Fibroblast of villous mesenchyme (primary cell): ENCODE measurements at regions not wholly inside any gene's neighbourhood (a gene's known extent, or its start where the extent isn't known, plus 50 kb on each side); places are given as distances from the start of the nearest gene placed in this dataset.

Experiments used
- DNase-seq: peaks from one replicate; pipeline ENCODE4 v3.0.0-alpha.2; 2010; ENCODE audit warnings: low read depth
- H3K4me3 ChIP-seq: 2 replicates; pipeline ENCODE4 v1.5.1; 2011; ENCODE audit warnings: low read depth, mild to moderate bottlenecking, low read length
- TF ChIP-seq, protein P1 (sequence below): IDR thresholded peaks from 2 replicates; pipeline ENCODE4 v1.5.1; 2012; ENCODE audit warnings: low read depth, mild to moderate bottlenecking, low read length; ENCODE audit not compliant: insufficient read depth

DNA sequence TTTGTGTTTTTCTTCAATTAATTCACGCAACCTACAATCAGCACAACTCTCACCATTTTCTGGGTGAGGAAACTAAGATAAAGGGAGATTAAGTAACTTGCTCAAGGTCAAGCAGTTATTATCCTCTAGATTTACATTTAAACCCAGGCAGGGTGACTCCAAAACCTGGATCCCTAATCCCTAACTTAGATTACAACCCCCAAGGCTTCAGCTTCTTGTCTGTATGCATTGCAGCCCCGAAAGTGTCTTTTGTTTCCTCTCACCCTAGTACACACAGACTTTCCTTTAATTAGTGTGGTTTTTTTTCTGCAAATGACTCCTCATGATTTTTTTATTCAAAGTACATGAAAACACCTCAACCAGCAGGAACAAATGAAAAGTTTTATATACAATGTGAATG lies 748.6 kb upstream of the ADGRL2 start:
- no peak for DNase-seq
- TF ChIP-seq, protein P1, sequence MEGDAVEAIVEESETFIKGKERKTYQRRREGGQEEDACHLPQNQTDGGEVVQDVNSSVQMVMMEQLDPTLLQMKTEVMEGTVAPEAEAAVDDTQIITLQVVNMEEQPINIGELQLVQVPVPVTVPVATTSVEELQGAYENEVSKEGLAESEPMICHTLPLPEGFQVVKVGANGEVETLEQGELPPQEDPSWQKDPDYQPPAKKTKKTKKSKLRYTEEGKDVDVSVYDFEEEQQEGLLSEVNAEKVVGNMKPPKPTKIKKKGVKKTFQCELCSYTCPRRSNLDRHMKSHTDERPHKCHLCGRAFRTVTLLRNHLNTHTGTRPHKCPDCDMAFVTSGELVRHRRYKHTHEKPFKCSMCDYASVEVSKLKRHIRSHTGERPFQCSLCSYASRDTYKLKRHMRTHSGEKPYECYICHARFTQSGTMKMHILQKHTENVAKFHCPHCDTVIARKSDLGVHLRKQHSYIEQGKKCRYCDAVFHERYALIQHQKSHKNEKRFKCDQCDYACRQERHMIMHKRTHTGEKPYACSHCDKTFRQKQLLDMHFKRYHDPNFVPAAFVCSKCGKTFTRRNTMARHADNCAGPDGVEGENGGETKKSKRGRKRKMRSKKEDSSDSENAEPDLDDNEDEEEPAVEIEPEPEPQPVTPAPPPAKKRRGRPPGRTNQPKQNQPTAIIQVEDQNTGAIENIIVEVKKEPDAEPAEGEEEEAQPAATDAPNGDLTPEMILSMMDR, result no peak
- H3K4me3 ChIP-seq, result no peak overlapping the region

DNA sequence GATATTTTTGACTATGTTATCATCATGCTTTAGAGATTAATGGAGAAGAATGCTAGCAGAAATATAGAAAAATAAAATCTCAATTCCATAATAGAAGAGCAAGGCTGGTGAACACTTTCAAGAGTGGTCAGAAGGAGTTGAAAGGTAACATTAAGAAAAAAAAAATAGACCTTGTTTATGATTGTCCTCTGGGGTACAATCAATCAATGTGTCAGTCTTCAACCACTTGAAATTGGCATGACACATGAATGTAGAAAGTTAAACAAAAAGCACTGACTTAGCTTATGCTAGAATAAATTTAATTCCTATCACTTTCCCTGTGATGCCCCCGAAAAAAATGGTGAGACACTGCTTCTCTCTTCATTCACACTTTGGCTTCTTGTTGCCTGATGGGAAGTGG lies 750.3 kb upstream of the ADGRL2 start:
- TF ChIP-seq, protein P1, result no peak
- no peak overlapping the region for H3K4me3 ChIP-seq
- DNase-seq, result no peak

DNA sequence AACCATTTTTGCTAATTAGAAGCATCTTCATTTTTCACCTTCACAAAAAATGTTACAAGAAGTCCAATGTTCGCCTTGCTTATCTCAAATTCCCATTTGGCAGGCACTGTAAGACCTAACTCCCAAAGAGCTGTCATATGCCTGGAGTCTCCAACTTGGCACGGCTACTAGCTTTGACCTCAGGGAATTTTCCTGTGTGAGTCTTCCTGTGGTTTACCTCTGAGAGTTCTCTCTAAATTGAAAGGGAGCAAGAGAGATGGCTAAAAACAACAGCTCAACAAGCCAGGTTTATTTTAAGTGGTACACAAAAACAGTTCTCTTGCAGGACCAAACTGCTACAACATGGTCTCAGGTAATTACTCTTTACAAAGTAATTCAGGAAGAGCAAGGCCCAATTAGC lies 756.0 kb upstream of the ADGRL2 start:
- TF ChIP-seq, protein P1, result no peak
- H3K4me3 ChIP-seq, result no peak overlapping the region
- no peak for DNase-seq

DNA sequence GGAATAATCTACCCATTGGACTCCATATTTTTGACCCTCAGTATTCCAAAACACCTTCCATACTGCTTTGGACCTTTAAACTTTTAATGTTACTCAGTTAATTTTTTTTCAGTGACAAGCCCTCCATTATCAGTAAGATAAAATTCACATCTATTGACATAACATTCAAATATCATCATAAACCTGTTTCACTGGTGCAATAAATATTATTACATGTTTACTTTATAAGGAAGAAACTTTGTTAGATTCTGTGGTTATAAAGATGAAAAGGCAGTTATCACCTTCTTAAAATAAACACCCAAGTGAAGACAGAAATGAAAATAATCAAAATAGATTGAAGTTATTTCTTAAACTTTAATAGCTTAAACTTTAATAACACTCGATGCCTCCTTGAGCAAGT lies 758.5 kb upstream of the ADGRL2 start:
- DNase-seq, result no peak
- TF ChIP-seq, protein P1, result no peak
- no peak overlapping the region for H3K4me3 ChIP-seq

DNA sequence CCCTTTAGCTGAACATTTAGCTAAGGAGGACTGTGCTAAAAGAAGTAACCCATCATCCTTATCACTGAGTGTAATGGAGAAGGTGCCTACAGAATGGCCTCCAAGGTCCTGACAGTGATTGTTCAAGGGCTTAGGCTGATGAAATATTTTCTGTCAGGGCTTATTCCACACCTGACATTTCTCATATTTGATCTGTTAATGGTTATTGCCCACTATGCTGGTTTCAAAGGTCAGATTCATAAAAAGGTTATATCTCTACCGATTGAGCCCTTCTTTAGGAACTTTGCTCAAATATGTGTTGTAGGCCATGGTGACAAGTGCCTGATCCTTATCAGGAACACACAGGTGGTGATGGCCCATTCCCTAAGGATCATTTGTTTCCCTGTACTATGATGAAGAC lies 766.4 kb upstream of the ADGRL2 start:
- TF ChIP-seq, protein P1, result no peak
- H3K4me3 ChIP-seq, result no peak overlapping the region
- DNase-seq, result no peak

DNA sequence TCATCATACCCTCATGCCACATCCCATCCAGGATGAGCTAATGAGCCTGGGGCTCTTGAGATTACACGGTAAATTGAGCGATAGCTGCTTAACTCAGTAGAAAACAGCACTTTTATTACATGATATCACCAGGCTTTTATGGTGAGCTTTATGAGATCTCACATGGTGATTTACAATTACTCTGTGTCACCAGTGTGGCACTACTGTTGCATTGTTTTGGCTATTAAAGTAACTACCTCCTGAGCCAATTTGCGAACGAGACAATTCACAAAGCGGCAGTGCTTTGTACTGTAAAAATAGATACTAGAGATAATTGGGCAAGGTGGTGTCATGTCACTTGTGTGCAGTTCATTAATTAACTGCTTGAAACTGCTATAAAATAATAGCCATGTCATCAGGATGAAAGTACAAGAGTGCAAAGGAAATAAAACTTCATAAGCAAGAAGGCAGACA lies 767.7 kb upstream of the ADGRL2 start:
- no peak for DNase-seq
- no peak overlapping the region for H3K4me3 ChIP-seq
- TF ChIP-seq, protein P1, result no peak

DNA sequence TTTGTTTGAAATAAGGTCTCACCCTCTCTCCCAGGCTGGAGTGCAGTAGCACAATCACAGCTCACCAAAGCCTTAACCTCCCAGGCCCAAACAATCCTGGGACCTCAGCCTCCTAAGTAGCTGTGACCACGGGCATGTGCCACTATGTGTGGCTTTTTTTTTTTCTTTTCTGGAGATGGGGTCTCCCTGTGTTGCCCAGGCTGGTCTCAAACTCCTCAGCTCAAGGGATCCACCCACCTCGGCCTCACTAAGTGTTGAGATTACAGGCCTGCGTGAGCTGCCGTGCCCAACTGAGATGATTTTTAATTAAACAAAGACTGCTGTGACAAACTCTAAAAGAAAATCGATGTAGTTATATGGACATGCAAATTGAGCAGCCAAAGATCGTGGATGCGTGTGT lies 768.4 kb upstream of the ADGRL2 start:
- TF ChIP-seq, protein P1, result no peak
- no peak for DNase-seq
- H3K4me3 ChIP-seq, result no peak overlapping the region
